HG02981 (cell line): ENCODE measurements at regions not wholly inside any gene's neighbourhood (a gene's known extent, or its start where the extent isn't known, plus 50 kb on each side); places are given as distances from the start of the nearest gene placed in this dataset.
A peak's percentile ranks its signal among the peaks of the same experiment; 100 is the strongest.
"Not testable (repeated sequence)": the region's sequence is repeated elsewhere in the genome, so short reads cannot be mapped to it uniquely, and the experiment has no call there.

Experiments
- ATAC-seq: cut with Tn5 transposase; IDR thresholded peaks from one replicate; pipeline ENCODE4 v1.9.1; 2021; ENCODE audit warnings: mild to moderate bottlenecking, moderate library complexity; ENCODE audit not compliant: unreplicated experiment

DNA sequence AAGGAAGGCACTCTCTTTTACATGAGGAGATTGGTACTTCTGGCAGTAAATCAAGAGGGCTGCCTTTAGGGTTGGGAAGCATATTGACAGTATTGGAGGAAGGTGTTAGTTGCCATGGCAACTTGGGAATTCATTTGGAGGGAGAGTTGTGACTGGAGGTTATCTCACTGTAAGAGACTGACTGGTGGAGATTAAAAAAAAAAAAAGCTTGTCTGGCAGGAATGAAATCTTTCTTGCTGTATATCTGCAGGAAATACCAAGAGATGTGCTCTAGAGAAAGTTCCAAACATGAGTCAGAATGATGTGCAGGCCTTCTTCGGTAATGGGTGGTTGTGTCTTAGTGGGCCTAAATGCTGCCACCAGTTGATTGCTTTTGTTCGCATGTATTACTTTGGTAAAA, 59.8 kb upstream of the FAM72C start:
- ATAC-seq: not testable (repeated sequence)

DNA sequence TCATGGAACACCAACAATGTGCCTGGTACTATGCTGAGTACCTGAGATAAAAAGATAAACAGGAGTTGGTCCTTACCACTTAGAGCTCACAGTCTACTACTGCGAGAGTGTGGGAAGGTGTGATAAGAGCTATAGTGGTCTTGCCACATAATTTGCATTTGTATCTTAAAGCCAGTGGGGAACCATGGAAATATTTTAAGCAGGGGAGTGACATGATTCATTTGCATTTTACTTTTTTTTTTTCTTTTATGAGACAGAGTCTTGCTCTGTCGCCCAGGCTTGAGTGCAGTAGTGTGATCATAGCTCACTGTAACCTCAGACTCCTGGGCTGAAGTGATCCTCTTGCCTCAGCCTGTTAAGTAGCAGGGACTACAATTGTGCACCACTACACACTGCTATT, 54.2 kb upstream of the FAM72C start:
- ATAC-seq: peak; percentile 85

DNA sequence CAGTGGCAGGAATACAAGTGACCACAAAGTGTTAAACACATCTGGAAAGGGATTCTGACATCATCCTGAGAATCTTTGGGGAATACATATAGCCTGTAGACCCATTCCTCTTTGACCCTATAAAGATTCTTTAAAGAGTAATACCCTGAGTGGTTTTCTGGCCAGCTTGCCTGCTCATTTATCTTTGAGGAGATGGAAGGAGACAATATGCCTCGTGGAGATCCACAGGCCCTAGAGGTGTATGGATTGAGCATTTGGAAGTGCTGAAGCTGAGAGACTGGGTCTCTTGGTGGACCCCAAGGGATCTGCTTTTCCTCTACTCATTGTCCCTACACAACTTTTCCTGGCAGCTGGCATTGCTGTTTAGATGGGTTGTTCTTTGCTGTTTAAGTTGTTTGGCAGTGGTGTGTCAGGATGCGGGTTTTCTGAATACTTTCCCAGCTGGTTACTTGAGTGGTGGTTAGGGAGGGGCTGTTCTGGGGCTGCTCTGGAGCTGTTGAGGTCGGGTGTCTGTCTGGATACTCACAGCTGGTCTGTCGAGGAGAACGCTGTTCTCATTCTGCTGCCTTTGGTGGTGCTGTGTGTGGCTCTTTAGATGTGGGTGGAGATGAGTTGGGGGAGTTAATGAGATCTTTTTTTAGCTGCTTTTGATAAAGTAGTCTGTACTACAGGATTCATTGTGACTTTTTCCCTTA, 50.1 kb upstream of the FAM72C start:
- not testable (repeated sequence) for ATAC-seq
